Endodermal cell (in vitro differentiated cells): ENCODE measurements at regions not wholly inside any gene's neighbourhood (a gene's known extent, or its start where the extent isn't known, plus 50 kb on each side); places are given as distances from the start of the nearest gene placed in this dataset.

Experiments
- DNase-seq: peaks from one replicate; pipeline ENCODE4 v3.0.0-alpha.2; 2017
- H3K27ac ChIP-seq: 2 replicates; pipeline ENCODE4 v1.5.1; 2013; ENCODE audit warnings: mild to moderate bottlenecking, low read depth, low read length, moderate library complexity
- H3K27me3 ChIP-seq: 2 replicates; pipeline ENCODE4 v1.6.1; 2013; ENCODE audit warnings: mild to moderate bottlenecking, low read length, moderate library complexity; ENCODE audit not compliant: insufficient read depth, control insufficient read depth, poor library complexity, severe bottlenecking
- H3K36me3 ChIP-seq: 2 replicates; pipeline ENCODE4 v1.7.0; 2013; ENCODE audit warnings: mild to moderate bottlenecking, low read length, moderate library complexity; ENCODE audit not compliant: control insufficient read depth, insufficient read depth
- H3K4me1 ChIP-seq: one replicate; pipeline ENCODE4 v1.7.0; 2013; ENCODE audit warnings: low read length; ENCODE audit not compliant: control insufficient read depth, insufficient read depth
- H3K4me3 ChIP-seq: 2 replicates; pipeline ENCODE4 v1.5.1; 2013; ENCODE audit warnings: mild to moderate bottlenecking, low read length, moderate library complexity
- H3K9ac ChIP-seq: 2 replicates; pipeline ENCODE4 v1.6.1; 2013; ENCODE audit warnings: mild to moderate bottlenecking, low read length, moderate library complexity; ENCODE audit not compliant: poor library complexity, severe bottlenecking; ENCODE audit errors: extremely low read depth
- H3K9me3 ChIP-seq: 2 replicates; pipeline ENCODE4 v1.6.1; 2013; ENCODE audit warnings: mild to moderate bottlenecking, low read length, moderate library complexity; ENCODE audit not compliant: control insufficient read depth
- H3K27ac Mint-ChIP-seq: 2 replicates; pipeline ENCODE4 v1.8.0; 2020; ENCODE audit warnings: mixed read lengths
- H3K27me3 Mint-ChIP-seq: 2 replicates; pipeline ENCODE4 v1.8.0; 2021; ENCODE audit warnings: mild to moderate bottlenecking, mixed read lengths; ENCODE audit not compliant: insufficient read depth
- H3K36me3 Mint-ChIP-seq: 2 replicates; pipeline ENCODE4 v1.8.0; 2020; ENCODE audit warnings: low read depth, mixed read lengths
- H3K4me1 Mint-ChIP-seq: 2 replicates; pipeline ENCODE4 v1.8.0; 2020; ENCODE audit warnings: mixed read lengths
- H3K4me3 Mint-ChIP-seq: 2 replicates; pipeline ENCODE4 v1.8.0; 2020; ENCODE audit warnings: mild to moderate bottlenecking, moderate library complexity, mixed read lengths
- H3K9me3 Mint-ChIP-seq: 2 replicates; pipeline ENCODE4 v1.8.0; 2020; ENCODE audit warnings: mild to moderate bottlenecking, mixed read lengths
- WGBS, 2 experiments: methylation state at CpG; one replicate each; pipeline versions ENCODE4 v1.1.5 to v1.1.7; 2013; ENCODE audit warnings: missing lambda C conversion rate in 2 of 2, mixed read lengths in 1 of 2; ENCODE audit not compliant: insufficient coverage in 1 of 2, insufficient read length in 1 of 2; 5-methylcytosine and 5-hydroxymethylcytosine counted together
- TF ChIP-seq, protein P1 (sequence below): fragments of 200-600 bp; sonication (generic); conservative IDR thresholded peaks from 2 replicates; pipeline ENCODE4 v1.5.0; 2021; ENCODE audit warnings: antibody characterized with exemption, mild to moderate bottlenecking

DNA sequence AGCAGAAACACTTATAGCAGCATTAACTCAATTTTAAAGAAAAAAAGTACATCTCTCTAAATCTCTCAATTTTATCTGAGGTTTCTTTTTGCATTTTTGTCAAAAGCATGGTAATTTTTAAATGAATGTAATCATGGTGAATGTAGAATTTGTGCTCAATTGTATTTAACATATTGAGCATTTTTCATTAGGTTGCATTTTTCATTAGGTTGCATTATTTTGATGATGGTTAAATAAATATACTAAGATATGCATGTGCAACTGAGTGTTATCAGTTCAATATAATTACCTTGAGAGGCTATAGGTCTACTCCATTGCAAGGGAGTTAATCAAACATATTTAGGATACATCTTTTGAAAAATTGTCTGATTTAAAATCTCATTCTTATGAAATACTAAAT lies 355.1 kb upstream of the SPTLC3 start:
- H3K4me1 Mint-ChIP-seq: no peaks in the 10 kb centered on the region
- H3K27me3 ChIP-seq: no peaks in the 10 kb centered on the region
- DNase-seq: no peak

DNA sequence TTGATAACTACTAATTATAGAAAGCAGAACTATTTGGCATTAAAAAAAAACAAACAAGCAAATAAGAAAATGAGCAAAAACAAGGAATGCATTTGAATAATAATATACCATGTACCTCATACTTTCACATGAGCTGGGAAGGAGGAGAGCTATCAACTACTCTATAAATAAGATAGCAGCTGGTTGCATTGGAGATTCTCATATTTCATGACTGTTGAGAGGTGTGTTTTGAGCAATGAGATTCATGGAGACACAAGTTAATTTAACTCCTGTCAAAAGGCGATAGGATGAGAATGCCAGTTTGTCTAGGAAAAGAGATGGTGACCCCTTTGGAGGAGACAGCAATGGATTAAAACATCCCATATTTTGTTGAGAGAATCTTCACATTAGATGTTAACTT lies 348.8 kb upstream of the SPTLC3 start:
- H3K27ac ChIP-seq: no peak overlapping the region
- H3K36me3 ChIP-seq: no peaks in the 10 kb centered on the region
- Mint-ChIP-seq H3K36me3 (no peaks in the 10 kb centered on the region), H3K4me1 (peaks cover 3% of the 10 kb centered on the region), H3K4me3 (no peak overlapping the region), H3K27me3 (no peaks in the 10 kb centered on the region), H3K27ac (no peak overlapping the region), H3K9me3 (no peaks in the 10 kb centered on the region)
- TF ChIP-seq, protein P1, sequence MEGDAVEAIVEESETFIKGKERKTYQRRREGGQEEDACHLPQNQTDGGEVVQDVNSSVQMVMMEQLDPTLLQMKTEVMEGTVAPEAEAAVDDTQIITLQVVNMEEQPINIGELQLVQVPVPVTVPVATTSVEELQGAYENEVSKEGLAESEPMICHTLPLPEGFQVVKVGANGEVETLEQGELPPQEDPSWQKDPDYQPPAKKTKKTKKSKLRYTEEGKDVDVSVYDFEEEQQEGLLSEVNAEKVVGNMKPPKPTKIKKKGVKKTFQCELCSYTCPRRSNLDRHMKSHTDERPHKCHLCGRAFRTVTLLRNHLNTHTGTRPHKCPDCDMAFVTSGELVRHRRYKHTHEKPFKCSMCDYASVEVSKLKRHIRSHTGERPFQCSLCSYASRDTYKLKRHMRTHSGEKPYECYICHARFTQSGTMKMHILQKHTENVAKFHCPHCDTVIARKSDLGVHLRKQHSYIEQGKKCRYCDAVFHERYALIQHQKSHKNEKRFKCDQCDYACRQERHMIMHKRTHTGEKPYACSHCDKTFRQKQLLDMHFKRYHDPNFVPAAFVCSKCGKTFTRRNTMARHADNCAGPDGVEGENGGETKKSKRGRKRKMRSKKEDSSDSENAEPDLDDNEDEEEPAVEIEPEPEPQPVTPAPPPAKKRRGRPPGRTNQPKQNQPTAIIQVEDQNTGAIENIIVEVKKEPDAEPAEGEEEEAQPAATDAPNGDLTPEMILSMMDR: no peak
- no peaks in the 10 kb centered on the region for H3K9me3 ChIP-seq
- no peaks in the 10 kb centered on the region for H3K27me3 ChIP-seq
- H3K9ac ChIP-seq: no peak overlapping the region
- WGBS, 2 experiments: 86 to 100% methylated on average over 1 of the region's 1 CpG
- no peak for DNase-seq
- H3K4me1 ChIP-seq: no peaks in the 10 kb centered on the region
- no peak overlapping the region for H3K4me3 ChIP-seq

More for the DNA sequence above, 355.1 kb upstream of the SPTLC3 start:
- Mint-ChIP-seq H3K9me3 (no peaks in the 10 kb centered on the region), H3K27me3 (no peaks in the 10 kb centered on the region), H3K4me3 (no peak overlapping the region), H3K36me3 (no peaks in the 10 kb centered on the region), H3K27ac (no peak overlapping the region)
- H3K9me3 ChIP-seq: no peaks in the 10 kb centered on the region
- TF ChIP-seq, protein P1: no peak
- no peaks in the 10 kb centered on the region for H3K4me1 ChIP-seq
- H3K27ac ChIP-seq: no peak overlapping the region
- no peak overlapping the region for H3K4me3 ChIP-seq
- no peaks in the 10 kb centered on the region for H3K36me3 ChIP-seq
- H3K9ac ChIP-seq: no peak overlapping the region

DNA sequence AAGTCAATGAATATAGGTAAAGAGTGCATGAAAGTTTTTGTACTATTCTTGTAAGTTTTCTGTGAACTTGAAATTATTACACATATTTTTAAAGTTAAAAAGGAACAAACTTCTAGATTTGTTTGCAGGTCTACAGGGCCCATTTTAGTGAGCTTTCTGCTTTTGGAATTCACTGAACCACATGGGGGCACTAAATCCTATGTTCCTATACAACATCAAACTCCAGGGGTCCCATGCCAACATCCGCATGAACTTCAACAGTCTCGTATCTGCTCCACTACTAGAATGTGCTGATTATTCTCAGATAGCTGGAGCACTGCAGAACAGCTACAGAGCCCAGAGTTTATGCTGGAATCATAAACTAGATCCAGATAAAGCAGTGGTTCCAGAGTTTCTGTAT lies 347.9 kb upstream of the SPTLC3 start:
- TF ChIP-seq, protein P1: peak; percentile 75
- Mint-ChIP-seq H3K27ac (no peak overlapping the region), H3K27me3 (no peaks in the 10 kb centered on the region), H3K4me1 (peaks cover 3% of the 10 kb centered on the region), H3K9me3 (no peaks in the 10 kb centered on the region), H3K36me3 (no peaks in the 10 kb centered on the region), H3K4me3 (no peak overlapping the region)
- Histone ChIP-seq H3K4me3 (no peak overlapping the region), H3K27ac (no peak overlapping the region), H3K27me3 (no peaks in the 10 kb centered on the region), H3K9ac (no peak overlapping the region), H3K9me3 (no peaks in the 10 kb centered on the region), H3K36me3 (no peaks in the 10 kb centered on the region), H3K4me1 (no peaks in the 10 kb centered on the region)
- DNase-seq: peak; percentile 79
- 47 to 51% methylated on average over 2 of the region's 2 CpGs for WGBS, 2 experiments
